ENCODE measurements at regions not wholly inside any gene's neighbourhood (a gene's known extent, or its start where the extent isn't known, plus 50 kb on each side); places are given as distances from the start of the nearest gene placed in this dataset.

DNA sequence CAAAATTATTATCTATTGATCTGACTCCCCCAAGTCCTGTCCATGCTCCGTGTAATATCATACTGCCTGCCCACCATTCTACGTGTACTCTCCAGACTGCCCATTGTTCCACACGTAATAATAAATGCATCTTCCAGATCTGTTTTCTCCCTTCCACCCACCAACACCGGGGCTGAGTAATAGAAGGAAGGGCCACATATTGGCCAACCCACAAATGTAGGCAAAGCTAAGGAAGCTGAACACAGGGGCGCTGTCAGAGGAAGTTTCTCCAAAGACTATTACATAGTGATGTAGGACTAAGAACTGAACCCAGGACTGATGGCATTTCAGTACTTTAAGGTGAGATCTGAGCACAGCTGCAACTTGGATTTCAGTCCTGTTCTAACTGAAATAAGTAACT is 135.8 kb upstream of the GUCY1A1 start:
- TF ChIP-seq, protein P1, sequence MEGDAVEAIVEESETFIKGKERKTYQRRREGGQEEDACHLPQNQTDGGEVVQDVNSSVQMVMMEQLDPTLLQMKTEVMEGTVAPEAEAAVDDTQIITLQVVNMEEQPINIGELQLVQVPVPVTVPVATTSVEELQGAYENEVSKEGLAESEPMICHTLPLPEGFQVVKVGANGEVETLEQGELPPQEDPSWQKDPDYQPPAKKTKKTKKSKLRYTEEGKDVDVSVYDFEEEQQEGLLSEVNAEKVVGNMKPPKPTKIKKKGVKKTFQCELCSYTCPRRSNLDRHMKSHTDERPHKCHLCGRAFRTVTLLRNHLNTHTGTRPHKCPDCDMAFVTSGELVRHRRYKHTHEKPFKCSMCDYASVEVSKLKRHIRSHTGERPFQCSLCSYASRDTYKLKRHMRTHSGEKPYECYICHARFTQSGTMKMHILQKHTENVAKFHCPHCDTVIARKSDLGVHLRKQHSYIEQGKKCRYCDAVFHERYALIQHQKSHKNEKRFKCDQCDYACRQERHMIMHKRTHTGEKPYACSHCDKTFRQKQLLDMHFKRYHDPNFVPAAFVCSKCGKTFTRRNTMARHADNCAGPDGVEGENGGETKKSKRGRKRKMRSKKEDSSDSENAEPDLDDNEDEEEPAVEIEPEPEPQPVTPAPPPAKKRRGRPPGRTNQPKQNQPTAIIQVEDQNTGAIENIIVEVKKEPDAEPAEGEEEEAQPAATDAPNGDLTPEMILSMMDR (IDR thresholded peaks at IDR 0.05; ENCODE audit: low read length), result no peak
- TF ChIP-seq EZH2 (IDR thresholded peaks at IDR 0.05; ENCODE audit: borderline replicate concordance, low read length), result no peak

All from OCI-LY1 (cell line).